Spleen (tissue), 3 donors: ENCODE measurements at regions not wholly inside any gene's neighbourhood (a gene's known extent, or its start where the extent isn't known, plus 50 kb on each side); places are given as distances from the start of the nearest gene placed in this dataset.

ENCODE experiments used
- POLR2A ChIP-seq, 3 donors: fragments of 450-650 bp; IDR thresholded peaks; one replicate each; pipeline ENCODE4 v1.5.1; 2017; ENCODE audit warnings: antibody characterized with exemption in 3 of 3, mild to moderate bottlenecking in 1 of 3
- POLR2AphosphoS5 ChIP-seq, 3 donors: sonication (generic); formaldehyde crosslinking; IDR thresholded peaks; one replicate each; pipeline ENCODE4 v1.5.1; 2017; ENCODE audit warnings: antibody characterized with exemption in 3 of 3

- TF ChIP-seq POLR2A (IDR thresholded peaks at IDR 0.05) = no peak
- no peak for TF ChIP-seq POLR2AphosphoS5 (IDR thresholded peaks at IDR 0.05)
Observed at GRCh38 chr18:26792661-26793060, 72.8 kb downstream of the AQP4 start.
